ENCODE measurements at regions not wholly inside any gene's neighbourhood (a gene's known extent, or its start where the extent isn't known, plus 50 kb on each side); places are given as distances from the start of the nearest gene placed in this dataset.

GRCh38 chr7:54390565-54390964 is 151.6 kb upstream of the VSTM2A start:
- no peak for TF ChIP-seq BHLHE40 (IDR thresholded peaks at IDR 0.05; ENCODE audit: low read depth, low read length)
- TF ChIP-seq CTCF (conservative IDR thresholded peaks at IDR 0.05; ENCODE audit: low read depth, low read length) = no peak
- TF ChIP-seq POLR2A (IDR thresholded peaks at IDR 0.05; ENCODE audit: low read depth, low read length) = no peak
- TF ChIP-seq RCOR1 (IDR thresholded peaks at IDR 0.05; ENCODE audit: insufficient replicate concordance, low read length) = no peak
- no peak for TF ChIP-seq MAZ (IDR thresholded peaks at IDR 0.05; ENCODE audit: borderline replicate concordance, low read depth, low read length)
- no peak for TF ChIP-seq FOS (IDR thresholded peaks at IDR 0.05; ENCODE audit: low read depth, low read length)
- TF ChIP-seq MAFK (IDR thresholded peaks at IDR 0.05; ENCODE audit: low read depth, low read length) = no peak
- no peak for TF ChIP-seq RAD21 (IDR thresholded peaks at IDR 0.05; ENCODE audit: low read length)
- no peak for TF ChIP-seq ELK1 (IDR thresholded peaks at IDR 0.05; ENCODE audit: borderline replicate concordance, low read depth, low read length)
- no peak for TF ChIP-seq MXI1 (IDR thresholded peaks at IDR 0.05; ENCODE audit: borderline replicate concordance, low read depth, low read length)
- TF ChIP-seq CHD1 (IDR thresholded peaks at IDR 0.05; ENCODE audit: low read depth, low read length) = no peak
- TF ChIP-seq USF2 (IDR thresholded peaks at IDR 0.05; ENCODE audit: low read depth, low read length) = no peak
- TF ChIP-seq CEBPB (IDR thresholded peaks at IDR 0.05; ENCODE audit: low read depth, low read length) = no peak
- TF ChIP-seq SMC3 (IDR thresholded peaks at IDR 0.05; ENCODE audit: low read depth, low read length) = no peak
